Parathyroid adenoma (tissue), 2 donors: ENCODE measurements at regions not wholly inside any gene's neighbourhood (a gene's known extent, or its start where the extent isn't known, plus 50 kb on each side); places are given as distances from the start of the nearest gene placed in this dataset.

Experiments used
- H2AFZ ChIP-seq: fragments of 300-600 bp; sonication (generic); one replicate; pipeline ENCODE4 v1.7.0; 2017; ENCODE audit warnings: antibody characterized with exemption, mild to moderate bottlenecking
- H3K27ac ChIP-seq: fragments of 300-600 bp; sonication (generic); one replicate; pipeline ENCODE4 v1.7.0; 2017
- H3K27me3 ChIP-seq: fragments of 300-600 bp; sonication (generic); one replicate; pipeline ENCODE4 v1.7.0; 2017; ENCODE audit warnings: low read length; ENCODE audit not compliant: control insufficient read depth, insufficient read depth
- H3K36me3 ChIP-seq: fragments of 300-600 bp; sonication (generic); one replicate; pipeline ENCODE4 v1.7.0; 2017; ENCODE audit warnings: low read length; ENCODE audit not compliant: control insufficient read depth, insufficient read depth
- H3K4me1 ChIP-seq: fragments of 300-600 bp; sonication (generic); one replicate; pipeline ENCODE4 v1.7.0; 2017; ENCODE audit warnings: control low read depth
- H3K4me2 ChIP-seq: fragments of 300-600 bp; sonication (generic); one replicate; pipeline ENCODE4 v1.7.0; 2017; ENCODE audit warnings: low read length
- H3K4me3 ChIP-seq: fragments of 300-600 bp; sonication (generic); one replicate; pipeline ENCODE4 v1.7.0; 2017; ENCODE audit warnings: low read depth, low read length
- H3K79me2 ChIP-seq: fragments of 300-600 bp; sonication (generic); one replicate; pipeline ENCODE4 v1.7.0; 2017; ENCODE audit warnings: control low read depth
- H3K9ac ChIP-seq: fragments of 300-600 bp; sonication (generic); one replicate; pipeline ENCODE4 v1.7.0; 2017; ENCODE audit warnings: mild to moderate bottlenecking
- H3K9me3 ChIP-seq: fragments of 300-600 bp; sonication (generic); one replicate; pipeline ENCODE4 v1.7.0; 2017; ENCODE audit warnings: low read length; ENCODE audit not compliant: control insufficient read depth
- TF ChIP-seq, protein P1 (sequence below): fragments of 300-600 bp; sonication (generic); IDR thresholded peaks from one replicate; pipeline ENCODE4 v1.7.0; 2017; ENCODE audit warnings: antibody characterized with exemption, mild to moderate bottlenecking
- donor health status: primary hyperparathyroidism.

GRCh38 chr9:18405240-18405639 lies 68.7 kb upstream of the ADAMTSL1 start:
- Histone ChIP-seq H3K9me3 (no peaks in the 10 kb centered on the region), H3K4me2 (no peak overlapping the region), H3K9ac (no peak overlapping the region), H3K27me3 (no peaks in the 10 kb centered on the region), H3K27ac (no peak overlapping the region), H3K79me2 (no peaks in the 10 kb centered on the region), H3K4me1 (peaks cover 3% of the 10 kb centered on the region), H3K4me3 (no peak overlapping the region), H3K36me3 (no peaks in the 10 kb centered on the region), H2AFZ (no peak overlapping the region)
- TF ChIP-seq, protein P1, sequence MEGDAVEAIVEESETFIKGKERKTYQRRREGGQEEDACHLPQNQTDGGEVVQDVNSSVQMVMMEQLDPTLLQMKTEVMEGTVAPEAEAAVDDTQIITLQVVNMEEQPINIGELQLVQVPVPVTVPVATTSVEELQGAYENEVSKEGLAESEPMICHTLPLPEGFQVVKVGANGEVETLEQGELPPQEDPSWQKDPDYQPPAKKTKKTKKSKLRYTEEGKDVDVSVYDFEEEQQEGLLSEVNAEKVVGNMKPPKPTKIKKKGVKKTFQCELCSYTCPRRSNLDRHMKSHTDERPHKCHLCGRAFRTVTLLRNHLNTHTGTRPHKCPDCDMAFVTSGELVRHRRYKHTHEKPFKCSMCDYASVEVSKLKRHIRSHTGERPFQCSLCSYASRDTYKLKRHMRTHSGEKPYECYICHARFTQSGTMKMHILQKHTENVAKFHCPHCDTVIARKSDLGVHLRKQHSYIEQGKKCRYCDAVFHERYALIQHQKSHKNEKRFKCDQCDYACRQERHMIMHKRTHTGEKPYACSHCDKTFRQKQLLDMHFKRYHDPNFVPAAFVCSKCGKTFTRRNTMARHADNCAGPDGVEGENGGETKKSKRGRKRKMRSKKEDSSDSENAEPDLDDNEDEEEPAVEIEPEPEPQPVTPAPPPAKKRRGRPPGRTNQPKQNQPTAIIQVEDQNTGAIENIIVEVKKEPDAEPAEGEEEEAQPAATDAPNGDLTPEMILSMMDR, result no peak

DNA sequence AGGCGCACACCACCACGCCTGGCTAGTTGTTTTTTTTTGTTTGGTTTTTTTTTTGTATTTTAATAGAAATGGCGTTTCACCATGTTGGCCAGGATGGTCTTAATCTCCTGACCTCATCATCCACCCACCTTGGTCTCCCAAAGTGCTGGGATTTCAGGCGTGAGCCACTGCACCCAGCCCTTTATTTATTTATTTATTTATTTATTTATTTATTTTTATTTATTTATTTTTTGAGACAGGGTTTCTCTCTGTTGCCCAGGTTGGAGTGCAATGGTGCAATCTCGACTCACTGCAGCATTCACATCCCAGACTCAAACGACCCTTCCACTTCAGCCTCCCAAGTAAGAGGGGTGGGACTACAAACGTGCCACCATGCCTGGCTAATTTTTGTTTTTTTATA lies 63.0 kb upstream of the ADAMTSL1 start:
- no peak overlapping the region for H3K4me3 ChIP-seq
- H3K4me1 ChIP-seq, result peaks cover 2% of the 10 kb centered on the region
- no peak overlapping the region for H2AFZ ChIP-seq
- no peak overlapping the region for H3K4me2 ChIP-seq
- H3K9ac ChIP-seq, result no peak overlapping the region
- H3K36me3 ChIP-seq, result no peaks in the 10 kb centered on the region
- no peaks in the 10 kb centered on the region for H3K9me3 ChIP-seq
- TF ChIP-seq, protein P1, result no peak
- no peak overlapping the region for H3K27ac ChIP-seq
- no peaks in the 10 kb centered on the region for H3K79me2 ChIP-seq
- H3K27me3 ChIP-seq, result no peaks in the 10 kb centered on the region

GRCh38 chr9:18421391-18421790 lies 52.6 kb upstream of the ADAMTSL1 start:
- no peaks in the 10 kb centered on the region for H3K36me3 ChIP-seq
- no peak overlapping the region for H3K4me3 ChIP-seq
- H3K4me1 ChIP-seq, result no peaks in the 10 kb centered on the region
- H2AFZ ChIP-seq, result no peak overlapping the region
- no peak overlapping the region for H3K27ac ChIP-seq
- TF ChIP-seq, protein P1, result no peak
- no peaks in the 10 kb centered on the region for H3K27me3 ChIP-seq
- no peaks in the 10 kb centered on the region for H3K79me2 ChIP-seq
- H3K9me3 ChIP-seq, result no peaks in the 10 kb centered on the region
- H3K4me2 ChIP-seq, result no peak overlapping the region
- H3K9ac ChIP-seq, result no peak overlapping the region

DNA sequence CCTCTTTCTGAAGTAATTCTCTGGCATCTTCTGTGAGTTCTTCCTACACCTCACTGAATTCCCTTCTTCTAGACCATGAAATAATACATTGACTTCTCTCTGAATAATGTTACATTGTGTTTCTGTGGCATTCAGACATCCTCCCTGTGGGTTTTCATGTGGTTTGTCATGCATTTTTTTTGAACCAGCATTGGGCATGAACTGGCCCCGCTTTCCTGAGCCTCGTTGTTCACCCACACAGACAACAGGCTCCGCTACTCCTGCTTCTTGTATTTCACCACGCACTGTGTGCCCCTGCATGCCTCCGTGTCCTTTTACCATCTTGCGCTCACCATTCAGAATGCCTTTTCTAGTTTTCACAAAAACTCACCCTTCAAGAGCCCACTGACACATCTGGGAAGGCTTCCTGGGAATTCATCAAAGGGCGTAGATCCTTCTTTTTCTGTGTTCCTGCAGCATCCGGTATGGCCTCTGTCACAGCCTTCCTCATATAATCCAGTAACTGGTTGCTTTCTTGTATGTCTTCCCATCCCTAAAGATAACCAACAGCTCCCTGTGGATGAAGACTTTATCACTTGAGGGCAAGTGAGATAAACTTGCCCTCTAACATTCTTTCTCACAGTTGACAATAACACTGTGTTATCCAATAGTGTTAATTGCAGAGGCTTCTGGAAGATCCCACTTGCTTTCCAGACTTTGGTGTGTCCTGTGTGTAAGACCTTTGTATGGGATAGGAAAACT lies 51.5 kb upstream of the ADAMTSL1 start:
- H3K4me1 ChIP-seq, result peaks cover 3% of the 10 kb centered on the region
- H3K9ac ChIP-seq, result no peak overlapping the region
- TF ChIP-seq, protein P1, result no peak
- no peaks in the 10 kb centered on the region for H3K9me3 ChIP-seq
- H3K79me2 ChIP-seq, result no peaks in the 10 kb centered on the region
- H3K4me2 ChIP-seq, result no peak overlapping the region
- no peaks in the 10 kb centered on the region for H3K27me3 ChIP-seq
- H2AFZ ChIP-seq, result no peak overlapping the region
- no peak overlapping the region for H3K4me3 ChIP-seq
- no peak overlapping the region for H3K27ac ChIP-seq
- H3K36me3 ChIP-seq, result no peaks in the 10 kb centered on the region
